ENCODE measurements at regions not wholly inside any gene's neighbourhood (a gene's known extent, or its start where the extent isn't known, plus 50 kb on each side); places are given as distances from the start of the nearest gene placed in this dataset.

DNA sequence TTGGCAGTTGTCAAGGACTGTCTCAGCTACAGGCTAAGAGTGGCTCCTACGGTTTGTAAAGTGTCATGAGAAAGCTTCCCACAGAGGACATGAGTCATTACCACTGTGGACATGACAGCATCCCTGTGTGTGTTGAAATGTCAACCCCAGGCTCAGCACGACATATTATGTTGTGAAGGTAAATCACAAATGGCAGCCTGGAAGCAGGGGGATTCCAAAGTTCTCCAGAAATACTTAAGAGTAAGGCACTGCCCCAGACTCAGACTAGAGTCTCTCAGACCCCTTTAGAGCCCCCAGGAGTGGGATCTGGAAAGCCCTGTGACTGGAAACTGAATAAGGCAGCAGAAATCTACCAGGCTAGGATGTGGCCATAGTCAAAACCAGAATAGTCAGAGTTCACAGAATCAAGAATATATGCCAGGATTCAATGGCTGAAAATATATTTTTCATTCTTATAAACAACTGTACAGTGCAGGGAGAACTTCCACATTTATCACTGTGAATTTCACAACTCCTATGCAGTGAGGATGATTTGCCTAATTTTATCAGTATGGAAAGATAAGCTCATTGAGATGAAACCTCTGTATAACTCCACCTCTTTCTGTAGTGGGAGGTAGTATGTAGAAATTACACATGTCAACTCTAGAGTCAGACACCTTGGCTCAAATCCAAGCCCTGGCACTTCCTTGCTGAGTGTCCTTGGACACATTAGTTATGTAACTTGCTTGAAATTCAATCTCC, 237.1 kb upstream of the CFAP20DC start:
- Histone ChIP-seq H3K4me3 (no peak overlapping the region), H3K4me1 (ENCODE audit: insufficient read depth) (no peaks in the 10 kb centered on the region), H3K9me3 (no peaks in the 10 kb centered on the region), H3K27ac (no peak overlapping the region), H3K36me3 (no peaks in the 10 kb centered on the region), H3K27me3 (no peaks in the 10 kb centered on the region)
- DNase-seq = no peak
- TF ChIP-seq EP300 (IDR thresholded peaks at IDR 0.05) = no peak
- no peak for TF ChIP-seq POLR2A (IDR thresholded peaks at IDR 0.05)
- TF ChIP-seq, protein P1, sequence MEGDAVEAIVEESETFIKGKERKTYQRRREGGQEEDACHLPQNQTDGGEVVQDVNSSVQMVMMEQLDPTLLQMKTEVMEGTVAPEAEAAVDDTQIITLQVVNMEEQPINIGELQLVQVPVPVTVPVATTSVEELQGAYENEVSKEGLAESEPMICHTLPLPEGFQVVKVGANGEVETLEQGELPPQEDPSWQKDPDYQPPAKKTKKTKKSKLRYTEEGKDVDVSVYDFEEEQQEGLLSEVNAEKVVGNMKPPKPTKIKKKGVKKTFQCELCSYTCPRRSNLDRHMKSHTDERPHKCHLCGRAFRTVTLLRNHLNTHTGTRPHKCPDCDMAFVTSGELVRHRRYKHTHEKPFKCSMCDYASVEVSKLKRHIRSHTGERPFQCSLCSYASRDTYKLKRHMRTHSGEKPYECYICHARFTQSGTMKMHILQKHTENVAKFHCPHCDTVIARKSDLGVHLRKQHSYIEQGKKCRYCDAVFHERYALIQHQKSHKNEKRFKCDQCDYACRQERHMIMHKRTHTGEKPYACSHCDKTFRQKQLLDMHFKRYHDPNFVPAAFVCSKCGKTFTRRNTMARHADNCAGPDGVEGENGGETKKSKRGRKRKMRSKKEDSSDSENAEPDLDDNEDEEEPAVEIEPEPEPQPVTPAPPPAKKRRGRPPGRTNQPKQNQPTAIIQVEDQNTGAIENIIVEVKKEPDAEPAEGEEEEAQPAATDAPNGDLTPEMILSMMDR (IDR thresholded peaks at IDR 0.05) = no peak
- 70 to 83% (median 75%) methylated on average over 2 of the region's 2 CpGs for WGBS, 3 donors
- intact Hi-C loops (cut with DNase I) = no loop called here

DNA sequence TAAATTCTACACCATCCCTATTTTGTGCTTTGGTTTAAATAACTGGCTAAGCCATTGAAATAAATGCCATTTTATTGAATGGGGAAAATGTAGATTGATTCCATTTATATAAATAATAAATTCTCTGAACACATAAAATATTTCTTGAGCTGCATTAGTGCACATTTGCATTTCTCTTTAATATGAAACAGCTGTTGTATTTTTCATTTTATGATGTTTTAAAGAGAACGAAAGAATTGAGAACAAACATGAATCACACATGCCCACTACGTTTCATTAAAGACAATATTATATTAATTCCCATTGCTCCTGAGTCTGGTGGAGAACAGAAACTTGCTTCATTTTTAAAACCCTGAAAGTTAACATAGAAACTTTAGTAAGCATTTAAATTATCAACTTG, 235.7 kb upstream of the CFAP20DC start:
- no peak for DNase-seq
- H3K4me3 ChIP-seq = no peak overlapping the region
- H3K9me3 ChIP-seq = no peaks in the 10 kb centered on the region
- no peaks in the 10 kb centered on the region for H3K4me1 ChIP-seq (ENCODE audit: insufficient read depth)
- no peaks in the 10 kb centered on the region for H3K27me3 ChIP-seq
- WGBS, 3 donors = 21 to 32% (median 29%) methylated on average over 2 of the region's 2 CpGs
- TF ChIP-seq POLR2A (IDR thresholded peaks at IDR 0.05) (no peak), EP300 (IDR thresholded peaks at IDR 0.05) (no peak)
- TF ChIP-seq, protein P1 (IDR thresholded peaks at IDR 0.05) = no peak
- no peaks in the 10 kb centered on the region for H3K36me3 ChIP-seq
- no peak overlapping the region for H3K27ac ChIP-seq
- intact Hi-C loops (cut with DNase I) = no loop called here

DNA sequence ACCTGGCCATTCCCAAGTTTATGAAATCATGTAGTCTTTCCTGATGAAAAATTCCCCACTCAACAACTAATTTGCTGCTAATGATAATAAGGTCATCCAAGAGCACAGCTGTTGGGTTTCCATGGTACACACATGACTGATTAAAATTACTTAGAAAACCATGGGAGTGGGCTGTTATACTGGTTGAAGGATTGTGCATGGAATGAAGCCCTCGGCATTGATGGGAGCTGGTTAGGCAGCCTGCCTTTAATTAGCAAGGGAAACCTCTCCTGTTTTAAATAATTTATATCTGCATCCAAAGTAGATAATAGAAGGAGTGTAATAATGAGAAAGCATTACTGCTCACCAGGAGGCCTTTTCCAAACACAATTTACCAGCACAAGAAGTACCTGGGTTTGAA, 235.1 kb upstream of the CFAP20DC start:
- no peak overlapping the region for H3K4me3 ChIP-seq
- no peak for DNase-seq
- no peaks in the 10 kb centered on the region for H3K4me1 ChIP-seq (ENCODE audit: insufficient read depth)
- H3K9me3 ChIP-seq = no peaks in the 10 kb centered on the region
- TF ChIP-seq EP300 (IDR thresholded peaks at IDR 0.05) (no peak), POLR2A (IDR thresholded peaks at IDR 0.05) (no peak)
- TF ChIP-seq, protein P1 (IDR thresholded peaks at IDR 0.05) = no peak
- intact Hi-C loops (cut with DNase I) = no loop called here
- H3K27me3 ChIP-seq = no peaks in the 10 kb centered on the region
- H3K36me3 ChIP-seq = no peaks in the 10 kb centered on the region
- H3K27ac ChIP-seq = no peak overlapping the region
- WGBS, 3 donors = 26 to 50% (median 46%) methylated on average over 1 of the region's 1 CpG

DNA sequence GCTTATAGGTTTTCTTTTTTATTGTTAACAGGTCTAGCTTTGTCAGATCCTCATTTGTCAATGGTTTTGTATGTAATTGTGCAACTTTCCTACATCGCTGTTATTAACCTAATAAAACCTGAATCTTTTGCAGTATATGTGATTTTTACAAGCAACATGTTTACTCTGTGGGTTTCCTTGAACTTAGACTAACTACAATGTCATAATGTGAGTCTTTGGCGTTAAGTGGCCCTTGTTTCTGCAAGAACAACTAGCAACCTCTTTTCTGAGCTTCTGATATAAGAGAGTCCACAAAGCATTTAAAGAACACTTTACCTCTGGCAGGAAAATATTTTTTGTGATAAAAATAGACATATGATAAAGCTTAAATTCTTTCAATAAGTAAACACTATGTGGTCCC, 230.3 kb upstream of the CFAP20DC start:
- Histone ChIP-seq H3K4me3 (no peak overlapping the region), H3K4me1 (ENCODE audit: insufficient read depth) (no peaks in the 10 kb centered on the region), H3K36me3 (no peaks in the 10 kb centered on the region), H3K27ac (no peak overlapping the region), H3K27me3 (no peaks in the 10 kb centered on the region), H3K9me3 (peaks cover 0 to 3% of the 10 kb centered on the region in 2 donors)
- DNase-seq = no peak
- WGBS, 3 donors = 55 to 64% (median 57%) methylated on average over 2 of the region's 2 CpGs
- intact Hi-C loops (cut with DNase I) = no loop called here
- TF ChIP-seq POLR2A (IDR thresholded peaks at IDR 0.05) (no peak), EP300 (IDR thresholded peaks at IDR 0.05) (no peak)
- TF ChIP-seq, protein P1 (IDR thresholded peaks at IDR 0.05) = no peak
